Activated CD8-positive, alpha-beta memory T cell treated with anti-CD3 and anti-CD28 coated beads for 24 hours (primary cell): ENCODE measurements at regions not wholly inside any gene's neighbourhood (a gene's known extent, or its start where the extent isn't known, plus 50 kb on each side); places are given as distances from the start of the nearest gene placed in this dataset.
A peak's percentile ranks its signal among the peaks of the same experiment; 100 is the strongest.
"Not testable (repeated sequence)": the region's sequence is repeated elsewhere in the genome, so short reads cannot be mapped to it uniquely, and the experiment has no call there.

Experiments used
- DNase-seq: peaks from one replicate; pipeline ENCODE4 v3.0.0-alpha.2; 2020

- DNase-seq = no peak
Observed at GRCh38 chr5:100479079-100479688, 56.0 kb upstream of the FAM174A start.

- no peak for DNase-seq
Observed at GRCh38 chr5:100472091-100472490, 63.1 kb upstream of the FAM174A start.

GRCh38 chr5:100469767-100470166, 65.4 kb upstream of the FAM174A start:
- no peak for DNase-seq

- no peak for DNase-seq
Observed at GRCh38 chr5:100464418-100464817, 70.8 kb upstream of the FAM174A start.

- DNase-seq = no peak
Observed at GRCh38 chr5:100456615-100457014, 78.6 kb upstream of the FAM174A start.

- DNase-seq = no peak
Observed at GRCh38 chr5:100452126-100452525, 83.0 kb upstream of the FAM174A start.

- DNase-seq = no peak
Observed at GRCh38 chr5:100448111-100448528, 87.1 kb upstream of the FAM174A start.

- no peak for DNase-seq
Observed at GRCh38 chr5:100446879-100447430, 88.2 kb upstream of the FAM174A start.

GRCh38 chr5:100444961-100445360, 90.2 kb upstream of the FAM174A start:
- DNase-seq = no peak

- no peak for DNase-seq
Observed at GRCh38 chr5:100434815-100435214, 100.4 kb upstream of the FAM174A start.

GRCh38 chr5:100432741-100433140, 102.4 kb upstream of the FAM174A start:
- no peak for DNase-seq

GRCh38 chr5:100430268-100431195, 104.6 kb upstream of the FAM174A start:
- peak; percentile 71 for DNase-seq

- DNase-seq = no peak
Observed at GRCh38 chr5:100424787-100425186, 110.4 kb upstream of the FAM174A start.

- DNase-seq = no peak
Observed at GRCh38 chr5:100424017-100424416, 111.2 kb upstream of the FAM174A start.

GRCh38 chr5:100423330-100423729, 111.8 kb upstream of the FAM174A start:
- DNase-seq = no peak

GRCh38 chr5:100421360-100421759, 113.8 kb upstream of the FAM174A start:
- DNase-seq = no peak

GRCh38 chr5:100418231-100418630, 116.9 kb upstream of the FAM174A start:
- DNase-seq = no peak

- no peak for DNase-seq
Observed at GRCh38 chr5:100409660-100410151, 125.5 kb upstream of the FAM174A start.

- no peak for DNase-seq
Observed at GRCh38 chr5:100407053-100407452, 128.1 kb upstream of the FAM174A start.

GRCh38 chr5:100406640-100407039, 128.5 kb upstream of the FAM174A start:
- DNase-seq = no peak

- DNase-seq = no peak
Observed at GRCh38 chr5:100402071-100402470, 133.1 kb upstream of the FAM174A start.

GRCh38 chr5:100401149-100401548, 134.0 kb upstream of the FAM174A start:
- no peak for DNase-seq

- DNase-seq = not testable (repeated sequence)
Observed at GRCh38 chr5:100398815-100399214, 136.4 kb upstream of the FAM174A start.
